Bronchial epithelial cell (primary cell): ENCODE measurements at regions not wholly inside any gene's neighbourhood (a gene's known extent, or its start where the extent isn't known, plus 50 kb on each side); places are given as distances from the start of the nearest gene placed in this dataset.
A peak's percentile ranks its signal among the peaks of the same experiment; 100 is the strongest.

ENCODE experiments used
- DNase-seq: peaks from one replicate; pipeline ENCODE4 v3.0.0-alpha.2; 2010; ENCODE audit warnings: low read depth
- FAIRE-seq: peaks from 2 replicates; lab custom pipeline; 2011; peaks lifted over from hg19 to GRCh38; lab: Jason Lieb, UNC
- H3K27me3 ChIP-seq: 2 replicates; pipeline ENCODE4 v1.5.1; 2011; ENCODE audit warnings: low read length; ENCODE audit not compliant: control insufficient read depth, insufficient read depth
- H3K36me3 ChIP-seq: 2 replicates; pipeline ENCODE4 v1.5.1; 2011; ENCODE audit warnings: low read length; ENCODE audit not compliant: control insufficient read depth, insufficient read depth
- H3K4me3 ChIP-seq: 2 replicates; pipeline ENCODE4 v1.5.1; 2011; ENCODE audit warnings: mild to moderate bottlenecking, low read depth, low read length, control low read depth
- TF ChIP-seq, protein P1 (sequence below): IDR thresholded peaks from 2 replicates; pipeline ENCODE4 v1.5.1; 2011; ENCODE audit warnings: mild to moderate bottlenecking, moderate library complexity, low read length, control low read depth, inconsistent platforms; ENCODE audit not compliant: insufficient read depth, severe bottlenecking

DNA sequence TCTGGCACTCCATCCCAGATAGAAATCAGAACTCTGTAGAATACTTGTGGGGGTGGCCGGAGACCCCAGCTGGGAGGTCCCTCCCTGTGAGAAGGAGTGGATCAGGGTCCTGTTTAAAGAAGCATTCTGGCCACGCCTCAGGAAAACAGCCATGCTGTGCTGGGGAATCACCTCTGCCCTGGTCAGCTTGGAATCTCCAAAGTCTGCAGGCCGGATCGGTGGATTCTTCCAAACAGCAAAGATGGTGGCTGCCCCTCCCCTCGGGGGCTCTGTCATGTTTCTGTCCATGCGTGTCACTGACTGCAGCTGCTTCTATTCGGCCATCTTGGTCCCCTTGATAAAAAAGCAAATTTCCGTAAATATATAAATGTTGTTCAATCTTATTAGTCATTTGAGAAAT, 365.9 kb downstream of the JRKL start:
- FAIRE-seq (no peak), DNase-seq (no peak)
- Histone ChIP-seq H3K4me3 (no peak overlapping the region), H3K36me3 (no peaks in the 10 kb centered on the region), H3K27me3 (no peaks in the 10 kb centered on the region)
- TF ChIP-seq, protein P1, sequence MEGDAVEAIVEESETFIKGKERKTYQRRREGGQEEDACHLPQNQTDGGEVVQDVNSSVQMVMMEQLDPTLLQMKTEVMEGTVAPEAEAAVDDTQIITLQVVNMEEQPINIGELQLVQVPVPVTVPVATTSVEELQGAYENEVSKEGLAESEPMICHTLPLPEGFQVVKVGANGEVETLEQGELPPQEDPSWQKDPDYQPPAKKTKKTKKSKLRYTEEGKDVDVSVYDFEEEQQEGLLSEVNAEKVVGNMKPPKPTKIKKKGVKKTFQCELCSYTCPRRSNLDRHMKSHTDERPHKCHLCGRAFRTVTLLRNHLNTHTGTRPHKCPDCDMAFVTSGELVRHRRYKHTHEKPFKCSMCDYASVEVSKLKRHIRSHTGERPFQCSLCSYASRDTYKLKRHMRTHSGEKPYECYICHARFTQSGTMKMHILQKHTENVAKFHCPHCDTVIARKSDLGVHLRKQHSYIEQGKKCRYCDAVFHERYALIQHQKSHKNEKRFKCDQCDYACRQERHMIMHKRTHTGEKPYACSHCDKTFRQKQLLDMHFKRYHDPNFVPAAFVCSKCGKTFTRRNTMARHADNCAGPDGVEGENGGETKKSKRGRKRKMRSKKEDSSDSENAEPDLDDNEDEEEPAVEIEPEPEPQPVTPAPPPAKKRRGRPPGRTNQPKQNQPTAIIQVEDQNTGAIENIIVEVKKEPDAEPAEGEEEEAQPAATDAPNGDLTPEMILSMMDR: no peak

GRCh38 chr11:96758957-96759356, 369.1 kb downstream of the JRKL start:
- DNase-seq (no peak), FAIRE-seq (no peak)
- no peaks in the 10 kb centered on the region for H3K36me3 ChIP-seq
- H3K4me3 ChIP-seq: no peak overlapping the region
- H3K27me3 ChIP-seq: no peaks in the 10 kb centered on the region
- TF ChIP-seq, protein P1: no peak

GRCh38 chr11:96760306-96760705, 370.5 kb downstream of the JRKL start:
- DNase-seq: peak; percentile 77
- Histone ChIP-seq H3K36me3 (no peaks in the 10 kb centered on the region), H3K4me3 (no peak overlapping the region), H3K27me3 (no peaks in the 10 kb centered on the region)
- TF ChIP-seq, protein P1: no peak
- no peak for FAIRE-seq

- H3K4me3 ChIP-seq: no peak overlapping the region
- FAIRE-seq (no peak), DNase-seq (peak; percentile 37)
- H3K27me3 ChIP-seq: no peaks in the 10 kb centered on the region
- TF ChIP-seq, protein P1: no peak
- no peaks in the 10 kb centered on the region for H3K36me3 ChIP-seq
Observed at GRCh38 chr11:96760815-96761214, 371.0 kb downstream of the JRKL start.

GRCh38 chr11:96761451-96761850, 371.6 kb downstream of the JRKL start:
- FAIRE-seq: no peak
- peak; percentile 65 for DNase-seq
- Histone ChIP-seq H3K4me3 (no peak overlapping the region), H3K27me3 (no peaks in the 10 kb centered on the region), H3K36me3 (no peaks in the 10 kb centered on the region)
- TF ChIP-seq, protein P1: no peak

DNA sequence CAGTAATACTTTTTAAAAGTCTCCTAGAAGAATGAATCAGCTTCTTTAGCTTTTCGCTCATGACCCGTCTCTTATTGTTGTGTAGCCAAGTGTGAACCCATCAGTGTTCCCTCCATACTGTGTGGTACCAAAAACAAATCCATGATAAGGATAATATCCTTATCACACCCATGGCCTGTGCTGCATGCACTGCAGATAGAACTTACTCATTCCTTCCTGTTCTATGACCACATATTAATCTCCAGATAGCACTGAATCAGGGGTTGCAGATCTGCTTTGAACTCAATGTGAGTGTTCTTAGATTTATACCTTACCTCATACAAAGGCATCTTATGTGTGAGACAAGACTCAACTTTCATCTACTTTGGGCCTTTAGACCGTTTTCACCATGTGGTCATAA, 373.4 kb downstream of the JRKL start:
- H3K4me3 ChIP-seq: no peak overlapping the region
- peak; percentile 62 for DNase-seq
- TF ChIP-seq, protein P1: no peak
- H3K36me3 ChIP-seq: no peaks in the 10 kb centered on the region
- no peak for FAIRE-seq
- no peaks in the 10 kb centered on the region for H3K27me3 ChIP-seq
